GM23248 (cell line): ENCODE measurements at regions not wholly inside any gene's neighbourhood (a gene's known extent, or its start where the extent isn't known, plus 50 kb on each side); places are given as distances from the start of the nearest gene placed in this dataset.
"Not testable (repeated sequence)": the region's sequence is repeated elsewhere in the genome, so short reads cannot be mapped to it uniquely, and the experiment has no call there.

Source experiments
- DNase-seq: peaks from one replicate; pipeline ENCODE4 v3.0.0-alpha.2; 2015
- H2AFZ ChIP-seq: fragments of 200-600 bp; sonication (generic); 2 replicates; pipeline ENCODE4 v1.6.1; 2016; ENCODE audit warnings: antibody characterized with exemption
- H3F3A ChIP-seq: fragments of 200-600 bp; sonication (generic); 2 replicates; pipeline ENCODE4 v1.6.1; 2016; ENCODE audit warnings: mild to moderate bottlenecking, antibody characterized with exemption, mixed run types; ENCODE audit not compliant: insufficient read depth
- H3K27ac ChIP-seq: fragments of 200-600 bp; sonication (generic); 2 replicates; pipeline ENCODE4 v1.5.1; 2016; ENCODE audit warnings: mild to moderate bottlenecking
- H3K27me3 ChIP-seq: fragments of 200-600 bp; sonication (generic); replicated peaks from 2 replicates; pipeline ENCODE4 v1.6.1; 2016; ENCODE audit warnings: mild to moderate bottlenecking; ENCODE audit not compliant: insufficient read depth
- H3K36me3 ChIP-seq: fragments of 200-600 bp; sonication (generic); 2 replicates; pipeline ENCODE4 v1.6.1; 2016; ENCODE audit warnings: low read depth, mild to moderate bottlenecking
- H3K4me1 ChIP-seq: fragments of 200-600 bp; sonication (generic); 2 replicates; pipeline ENCODE4 v1.6.1; 2016; ENCODE audit warnings: mild to moderate bottlenecking; ENCODE audit not compliant: insufficient read depth
- H3K4me2 ChIP-seq: fragments of 200-600 bp; sonication (generic); one replicate; pipeline ENCODE4 v1.6.1; 2016; ENCODE audit warnings: mild to moderate bottlenecking; ENCODE audit not compliant: unreplicated experiment
- H3K4me3 ChIP-seq: fragments of 200-600 bp; sonication (generic); 2 replicates; pipeline ENCODE4 v1.5.1; 2016; ENCODE audit warnings: mild to moderate bottlenecking
- H3K79me2 ChIP-seq: fragments of 200-600 bp; sonication (generic); 2 replicates; pipeline ENCODE4 v1.6.1; 2016; ENCODE audit warnings: mild to moderate bottlenecking; ENCODE audit not compliant: insufficient read depth
- H3K9ac ChIP-seq: fragments of 200-600 bp; sonication (generic); 2 replicates; pipeline ENCODE4 v1.6.1; 2016; ENCODE audit warnings: mild to moderate bottlenecking
- H3K9me2 ChIP-seq: fragments of 200-600 bp; sonication (generic); 2 replicates; pipeline ENCODE4 v1.6.1; 2016; ENCODE audit warnings: mixed run types, mild to moderate bottlenecking, moderate library complexity; ENCODE audit not compliant: insufficient read depth
- H3K9me3 ChIP-seq: fragments of 200-600 bp; sonication (generic); one replicate; pipeline ENCODE4 v1.6.1; 2017; ENCODE audit warnings: low read depth
- H4K20me1 ChIP-seq: fragments of 200-600 bp; sonication (generic); 2 replicates; pipeline ENCODE4 v1.6.0; 2016; ENCODE audit not compliant: insufficient read depth
- EZH2 ChIP-seq: fragments of 200-600 bp; sonication (generic); IDR thresholded peaks from 2 replicates; pipeline ENCODE4 v1.6.1; 2018; ENCODE audit warnings: antibody characterized with exemption, mild to moderate bottlenecking; ENCODE audit not compliant: insufficient read depth, poor library complexity, severe bottlenecking
- EZH2phosphoT487 ChIP-seq: fragments of 200-600 bp; sonication (generic); IDR thresholded peaks from 2 replicates; pipeline ENCODE4 v1.6.1; 2018; ENCODE audit warnings: antibody characterized with exemption, moderate library complexity, mild to moderate bottlenecking, low read depth; ENCODE audit not compliant: insufficient read depth
- WGBS, 2 experiments: methylation state at CpG; one replicate each; pipeline ENCODE4 v1.1.6; 2015 to 2017; ENCODE audit warnings: low lambda C conversion rate in 2 of 2, low coverage in 1 of 2; ENCODE audit errors: missing lambda C conversion rate in 2 of 2; 5-methylcytosine and 5-hydroxymethylcytosine counted together
- in situ Hi-C: fragments of 300-500 bp; cut with MboI; formaldehyde crosslinking; loops from 2 replicates; pipeline ENCODE4 v1.15.0; 2020

GRCh38 chrX:45801554-45801953 lies 600.9 kb upstream of the DIPK2B start:
- Histone ChIP-seq H3K9me2 (no peaks in the 10 kb centered on the region), H3K27me3 (no peaks in the 10 kb centered on the region), H4K20me1 (no peaks in the 10 kb centered on the region), H3K36me3 (no peaks in the 10 kb centered on the region), H2AFZ (no peak overlapping the region), H3K4me2 (peak overlapping the region; percentile 91), H3K4me3 (peak overlapping the region; percentile 70), H3K27ac (peak overlapping the region; percentile 99), H3F3A (peaks cover 52% of the 10 kb centered on the region), H3K9me3 (no peaks in the 10 kb centered on the region), H3K9ac (peak overlapping the region; percentile 86), H3K4me1 (peaks cover 51% of the 10 kb centered on the region), H3K79me2 (peaks cover 76% of the 10 kb centered on the region)
- WGBS, 2 experiments: 19 to 26% methylated on average over 5 to 6 of the region's 6 CpGs
- in situ Hi-C loops: no loop called here
- DNase-seq: peak; percentile 57
- TF ChIP-seq EZH2 (no peak), EZH2phosphoT487 (no peak)

DNA sequence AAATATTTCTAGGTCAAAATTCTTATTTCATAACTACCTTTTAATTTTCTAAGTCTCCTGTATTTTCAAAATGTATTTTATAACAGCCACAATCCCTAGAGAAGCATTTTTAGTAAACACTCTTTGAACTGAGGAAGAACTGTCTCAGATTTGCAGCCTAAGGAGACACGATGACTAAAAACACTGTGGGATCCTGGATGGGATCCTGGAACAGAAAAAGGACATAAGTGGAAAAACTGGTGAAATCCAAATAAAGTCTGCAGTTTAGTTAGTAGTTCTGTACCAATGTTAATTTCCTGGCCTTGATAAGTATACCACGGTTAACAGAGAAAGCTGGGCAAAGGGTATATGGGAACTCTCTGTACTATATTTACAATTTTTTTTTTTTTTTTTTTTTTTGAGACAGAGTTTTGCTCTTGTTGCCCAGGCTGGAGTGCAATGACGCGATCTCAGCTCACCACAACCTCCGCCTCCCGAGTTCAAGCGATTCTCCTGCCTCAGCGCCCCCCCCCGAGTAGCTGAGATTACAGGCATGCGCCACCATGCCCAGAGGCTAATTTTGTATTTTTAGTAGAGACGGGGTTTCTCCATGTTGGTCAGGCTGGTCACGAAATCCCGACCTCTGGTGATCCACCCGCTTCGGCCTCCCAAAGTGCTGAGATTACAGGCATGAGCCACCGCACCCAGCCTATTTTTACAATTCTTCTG lies 600.2 kb upstream of the DIPK2B start:
- H3K9me3 ChIP-seq, in situ Hi-C loops, H3K9me2 ChIP-seq, H3K36me3 ChIP-seq, H3K27me3 ChIP-seq, H2AFZ ChIP-seq, H4K20me1 ChIP-seq: not testable (repeated sequence)
- peak overlapping the region; percentile 91 for H3K4me2 ChIP-seq
- H3K4me3 ChIP-seq: peak overlapping the region; percentile 70
- H3K4me1 ChIP-seq: peaks cover 45% of the 10 kb centered on the region
- WGBS, 2 experiments: 38% methylated on average over 7 to 10 of the region's 16 CpGs
- H3K27ac ChIP-seq: peak overlapping the region; percentile 99
- H3F3A ChIP-seq: peaks cover 47% of the 10 kb centered on the region
- DNase-seq: peak; percentile 53
- H3K79me2 ChIP-seq: peaks cover 80% of the 10 kb centered on the region
- H3K9ac ChIP-seq: peak overlapping the region; percentile 86

DNA sequence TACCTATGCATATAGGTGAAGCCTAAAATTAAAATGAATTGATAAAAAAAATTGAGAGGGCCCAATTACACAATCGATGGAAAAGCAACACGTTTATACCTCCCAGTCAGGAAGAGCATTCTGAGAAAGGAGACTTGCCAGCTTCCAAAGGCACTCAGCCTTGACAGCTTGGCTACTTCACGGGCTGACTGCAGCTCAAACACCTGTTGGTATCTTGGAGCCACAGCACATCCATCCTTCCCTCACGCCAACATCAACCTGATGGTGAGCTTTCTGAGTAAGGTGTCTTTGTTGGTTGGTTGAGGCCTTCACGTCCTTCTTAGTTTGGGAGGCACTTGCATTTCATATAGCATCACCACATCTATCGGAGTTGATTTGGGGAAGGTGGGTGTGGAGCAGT lies 598.9 kb upstream of the DIPK2B start:
- in situ Hi-C loops: no loop called here
- H3K36me3 ChIP-seq: no peaks in the 10 kb centered on the region
- no peaks in the 10 kb centered on the region for H4K20me1 ChIP-seq
- H3K9me2 ChIP-seq: no peaks in the 10 kb centered on the region
- peaks cover 82% of the 10 kb centered on the region for H3K79me2 ChIP-seq
- TF ChIP-seq EZH2phosphoT487 (no peak), EZH2 (no peak)
- WGBS, 2 experiments: 96 to 100% methylated on average over 6 of the region's 6 CpGs
- no peak for DNase-seq
- no peak overlapping the region for H3K4me3 ChIP-seq
- H3K9me3 ChIP-seq: no peaks in the 10 kb centered on the region
- peaks cover 45% of the 10 kb centered on the region for H3K4me1 ChIP-seq
- no peak overlapping the region for H3K9ac ChIP-seq
- no peak overlapping the region for H2AFZ ChIP-seq
- no peak overlapping the region for H3K4me2 ChIP-seq
- H3K27ac ChIP-seq: peak overlapping the region; percentile 99
- H3F3A ChIP-seq: peaks cover 38% of the 10 kb centered on the region
- H3K27me3 ChIP-seq: no peaks in the 10 kb centered on the region

DNA sequence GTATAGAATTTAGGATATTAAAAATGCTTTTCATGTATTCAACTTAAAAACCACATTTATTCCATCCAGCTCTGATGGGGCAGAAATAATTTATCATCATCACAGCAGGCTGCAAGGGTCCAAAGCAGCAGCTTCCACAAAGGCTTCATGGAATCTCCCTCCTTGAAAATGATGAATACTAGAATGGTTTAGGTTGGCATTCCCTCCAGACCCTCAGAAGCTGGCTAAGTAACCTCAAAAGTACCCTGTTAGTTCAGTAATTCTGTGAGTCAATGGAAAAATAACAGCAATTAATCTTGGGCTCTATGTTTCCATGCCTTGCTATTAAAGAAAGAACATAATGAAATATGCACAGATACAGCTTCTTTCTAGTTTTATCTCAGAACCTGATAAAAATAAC lies 594.9 kb upstream of the DIPK2B start:
- H3K27ac ChIP-seq: no peak overlapping the region
- no peaks in the 10 kb centered on the region for H4K20me1 ChIP-seq
- no peak for TF ChIP-seq EZH2
- no peak for TF ChIP-seq EZH2phosphoT487

GRCh38 chrX:45794995-45795337 lies 594.3 kb upstream of the DIPK2B start:
- WGBS, 2 experiments: 100% methylated on average over 1 of the region's 1 CpG
- no peak overlapping the region for H3K9ac ChIP-seq
- H3K4me2 ChIP-seq: no peak overlapping the region
- no peak overlapping the region for H3K4me3 ChIP-seq
- peaks cover 14% of the 10 kb centered on the region for H3F3A ChIP-seq
- no peaks in the 10 kb centered on the region for H3K9me2 ChIP-seq
- H3K27me3 ChIP-seq: no peaks in the 10 kb centered on the region
- H3K36me3 ChIP-seq: no peaks in the 10 kb centered on the region
- in situ Hi-C loops: no loop called here
- peak overlapping the region; percentile 30; the same call in 1 of the 2 replicates for H3K27ac ChIP-seq
- TF ChIP-seq EZH2: no peak
- no peak for TF ChIP-seq EZH2phosphoT487
- H2AFZ ChIP-seq: no peak overlapping the region
- H3K9me3 ChIP-seq: no peaks in the 10 kb centered on the region
- no peaks in the 10 kb centered on the region for H4K20me1 ChIP-seq
- H3K79me2 ChIP-seq: peaks cover 97% of the 10 kb centered on the region
- H3K4me1 ChIP-seq: peaks cover 8% of the 10 kb centered on the region
- DNase-seq: no peak

More for the DNA sequence above, 594.9 kb upstream of the DIPK2B start:
- in situ Hi-C loops: no loop called here
- Histone ChIP-seq H2AFZ (no peak overlapping the region), H3K79me2 (peaks cover 97% of the 10 kb centered on the region), H3K9me2 (no peaks in the 10 kb centered on the region), H3K36me3 (no peaks in the 10 kb centered on the region), H3F3A (peaks cover 17% of the 10 kb centered on the region), H3K4me2 (no peak overlapping the region), H3K9ac (no peak overlapping the region), H3K4me1 (peaks cover 14% of the 10 kb centered on the region), H3K9me3 (no peaks in the 10 kb centered on the region), H3K27me3 (no peaks in the 10 kb centered on the region), H3K4me3 (no peak overlapping the region)
- DNase-seq: no peak
